Endothelial cell of umbilical vein (primary cell): ENCODE measurements at regions not wholly inside any gene's neighbourhood (a gene's known extent, or its start where the extent isn't known, plus 50 kb on each side); places are given as distances from the start of the nearest gene placed in this dataset.

Source experiments
- BruUV-seq: library from RNA; stranded (reverse); fragments of 400-500 nt; replicated peaks from 2 replicates; lab custom pipeline; 2021; lab: Mats Ljungman, UMichigan
- CTCF ChIA-PET: fragments of 300-600, 350-600 bp; sonication (Branson Sonifier 250); formaldehyde crosslinking; loops from one replicate; lab custom pipeline; 2021; ENCODE audit warnings: antibody characterized with exemption, inconsistent platforms; lab: Charles Lee
- POLR2A ChIA-PET: fragments of 300-600, 350-600 bp; sonication (Branson Sonifier 250); formaldehyde crosslinking; loops from one replicate; lab custom pipeline; 2021; ENCODE audit warnings: antibody characterized with exemption, inconsistent platforms; lab: Charles Lee
- DNase-seq: peaks from one replicate; pipeline ENCODE4 v3.0.0-alpha.2; 2011; ENCODE audit warnings: low read depth, low spot score
- FAIRE-seq: peaks from 2 replicates; lab custom pipeline; 2011; peaks lifted over from hg19 to GRCh38; lab: Jason Lieb, UNC
- H2AFZ ChIP-seq: 2 replicates; pipeline ENCODE4 v1.6.0; 2012; ENCODE audit warnings: low read depth, low read length, control low read depth, inconsistent platforms
- H3K27ac ChIP-seq: 2 replicates; pipeline ENCODE4 v1.5.1; 2011; ENCODE audit warnings: low read depth, mild to moderate bottlenecking, control low read depth, low read length, moderate library complexity; ENCODE audit not compliant: insufficient read depth
- H3K27me3 ChIP-seq, 2 experiments: 2 replicates each; pipeline versions ENCODE4 v1.6.0 to v1.6.1; 2011; ENCODE audit warnings: low read length in 2 of 2, mixed read lengths in 1 of 2; ENCODE audit not compliant: control insufficient read depth in 2 of 2, insufficient read depth in 2 of 2
- H3K36me3 ChIP-seq, 2 experiments: 2 replicates in 1 of 2; 3 replicates in 1 of 2; pipeline ENCODE4 v1.5.1; 2011; ENCODE audit warnings: low read length in 2 of 2, mild to moderate bottlenecking in 1 of 2, moderate library complexity in 1 of 2; ENCODE audit not compliant: control insufficient read depth in 2 of 2, insufficient read depth in 2 of 2; ENCODE audit errors: extremely low read depth in 1 of 2
- H3K4me1 ChIP-seq: 3 replicates; pipeline ENCODE4 v1.5.1; 2011; ENCODE audit warnings: mild to moderate bottlenecking, low read length; ENCODE audit not compliant: control insufficient read depth, insufficient read depth; ENCODE audit errors: extremely low read depth
- H3K4me2 ChIP-seq: 2 replicates; pipeline ENCODE4 v1.6.1; 2011; ENCODE audit warnings: low read length, control low read depth, mixed read lengths; ENCODE audit not compliant: insufficient read depth
- H3K4me3 ChIP-seq, 3 experiments: fragments of 200-600 bp in 1 of 3; sonication (generic), shearing (Covaris generic) in 1 of 3; replicated peaks in 1 of 3; 2 replicates each; pipeline ENCODE4 v1.5.1; 2011 to 2016; ENCODE audit warnings: control low read depth in 3 of 3, low read length in 3 of 3, mild to moderate bottlenecking in 2 of 3, inconsistent platforms in 1 of 3, low read depth in 1 of 3, moderate library complexity in 1 of 3; ENCODE audit not compliant: insufficient read depth in 1 of 3
- H3K79me2 ChIP-seq: 2 replicates; pipeline ENCODE4 v1.6.0; 2012; ENCODE audit warnings: low read length, inconsistent platforms; ENCODE audit not compliant: control insufficient read depth, insufficient read depth
- H3K9ac ChIP-seq: replicated peaks from 2 replicates; pipeline ENCODE3; 2011; ENCODE audit warnings: low read length, control low read depth; ENCODE audit not compliant: insufficient read depth; ENCODE audit errors: extremely low read depth
- H3K9me1 ChIP-seq: replicated peaks from 3 replicates; pipeline ENCODE4 v1.6.0; 2011; ENCODE audit warnings: mild to moderate bottlenecking, low read length; ENCODE audit not compliant: control insufficient read depth, insufficient read depth; ENCODE audit errors: extremely low read depth
- H3K9me3 ChIP-seq: replicated peaks from 2 replicates; pipeline ENCODE4 v1.5.1; 2012; ENCODE audit warnings: low read length, inconsistent platforms; ENCODE audit not compliant: control insufficient read depth, insufficient read depth
- H4K20me1 ChIP-seq: replicated peaks from 2 replicates; pipeline ENCODE3; 2011; ENCODE audit warnings: mild to moderate bottlenecking, low read length; ENCODE audit not compliant: control insufficient read depth, insufficient read depth; ENCODE audit errors: extremely low read depth
- EZH2 ChIP-seq: IDR thresholded peaks from 2 replicates; pipeline ENCODE4 v1.6.1; 2012; ENCODE audit warnings: borderline replicate concordance, low read depth, mild to moderate bottlenecking, moderate library complexity, low read length, inconsistent platforms; ENCODE audit not compliant: severe bottlenecking
- FOS ChIP-seq: IDR thresholded peaks from 2 replicates; pipeline ENCODE4 v1.6.1; 2011; ENCODE audit warnings: mild to moderate bottlenecking, low read length, moderate library complexity, borderline replicate concordance; ENCODE audit not compliant: insufficient read depth
- GATA2 ChIP-seq: IDR thresholded peaks from 2 replicates; pipeline ENCODE4 v1.7.0; 2011; ENCODE audit warnings: low read depth, mild to moderate bottlenecking, moderate library complexity, mixed read lengths, low read length; ENCODE audit not compliant: insufficient read length, insufficient read depth
- JUN ChIP-seq: IDR thresholded peaks from 2 replicates; pipeline ENCODE4 v1.6.1; 2011; ENCODE audit warnings: borderline replicate concordance, low read depth; ENCODE audit not compliant: insufficient read length, insufficient read depth
- MYC ChIP-seq: IDR thresholded peaks from one replicate; pipeline ENCODE4 v1.6.1; 2011; ENCODE audit warnings: mild to moderate bottlenecking, low read depth, low read length
- POLR2A ChIP-seq: IDR thresholded peaks from 2 replicates; pipeline ENCODE4 v1.6.1; 2012; ENCODE audit warnings: low read depth, mild to moderate bottlenecking, control low read depth, low read length
- POLR2AphosphoS5 ChIP-seq: IDR thresholded peaks from 2 replicates; pipeline ENCODE4 v1.6.1; 2012; ENCODE audit warnings: low read depth, mild to moderate bottlenecking, control low read depth, low read length, moderate library complexity; ENCODE audit not compliant: insufficient read depth
- dilution Hi-C: fragments of 300-500 bp; cut with MboI; formaldehyde crosslinking; loops from one replicate; pipeline ENCODE4 v1.15.0; 2019; ENCODE audit warnings: low sequenced_read_pairs; ENCODE audit not compliant: extremely low pct_ligation_motif_present
- intact Hi-C: fragments of 100-400 bp; cut with micrococcal nuclease; formaldehyde crosslinking; loops from one replicate; pipeline ENCODE4 v1.10.0; 2022
- TF ChIP-seq, protein P1 (sequence below): IDR thresholded peaks from 2 replicates; pipeline ENCODE4 v1.6.1; 2011; ENCODE audit not compliant: insufficient read depth, insufficient read length
- TF ChIP-seq, protein P2 (sequence below), 2 donors: IDR thresholded peaks; 1 replicate in 1 of 2; 2 replicates in 1 of 2; pipeline ENCODE4 v1.5.1; 2011; ENCODE audit warnings: low read length in 2 of 2, mild to moderate bottlenecking in 2 of 2, moderate library complexity in 2 of 2, control low read depth in 1 of 2, inconsistent platforms in 1 of 2, low read depth in 1 of 2; ENCODE audit not compliant: insufficient read depth in 1 of 2; ENCODE audit errors: extremely low read depth in 1 of 2

DNA sequence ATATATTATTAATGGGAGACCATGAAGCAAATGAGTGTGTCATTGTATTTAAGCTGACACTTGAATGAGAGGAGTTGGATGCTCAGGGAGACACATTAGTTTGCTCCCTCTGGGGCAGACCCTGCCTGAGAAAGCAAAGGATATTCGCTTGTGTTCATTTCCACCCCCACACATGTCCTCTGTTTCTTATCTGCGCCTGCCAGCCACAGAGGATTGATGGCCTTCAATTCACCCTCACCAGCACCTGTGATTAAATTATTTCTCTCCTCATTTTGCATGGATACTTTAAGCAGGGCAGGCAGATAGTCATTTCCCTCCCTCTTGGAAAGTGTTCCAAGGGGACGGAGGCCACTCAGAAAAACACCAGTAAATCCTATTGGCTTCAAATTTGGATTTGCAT, 185.2 kb upstream of the GMDS start:
- Histone ChIP-seq H4K20me1 (no peaks in the 10 kb centered on the region), H3K4me2 (no peak overlapping the region), H3K27me3 (no peaks in the 10 kb centered on the region), H3K4me3 (no peak overlapping the region), H3K36me3 (no peaks in the 10 kb centered on the region), H2AFZ (no peak overlapping the region), H3K27ac (no peak overlapping the region), H3K9ac (no peak overlapping the region), H3K9me1 (no peaks in the 10 kb centered on the region), H3K9me3 (no peaks in the 10 kb centered on the region), H3K4me1 (no peaks in the 10 kb centered on the region), H3K79me2 (no peaks in the 10 kb centered on the region)
- DNase-seq (no peak), FAIRE-seq (no peak)
- dilution Hi-C loops (no loop called here), intact Hi-C loops (no loop called here)
- CTCF ChIA-PET, result no interaction called here
- BruUV-seq, result no TSS peak
- POLR2A ChIA-PET, result no interaction called here
- TF ChIP-seq, protein P1, sequence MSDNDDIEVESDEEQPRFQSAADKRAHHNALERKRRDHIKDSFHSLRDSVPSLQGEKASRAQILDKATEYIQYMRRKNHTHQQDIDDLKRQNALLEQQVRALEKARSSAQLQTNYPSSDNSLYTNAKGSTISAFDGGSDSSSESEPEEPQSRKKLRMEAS, result no peak
- TF ChIP-seq EZH2, result no peak
- TF ChIP-seq POLR2AphosphoS5, result no peak
- TF ChIP-seq FOS, result no peak

DNA sequence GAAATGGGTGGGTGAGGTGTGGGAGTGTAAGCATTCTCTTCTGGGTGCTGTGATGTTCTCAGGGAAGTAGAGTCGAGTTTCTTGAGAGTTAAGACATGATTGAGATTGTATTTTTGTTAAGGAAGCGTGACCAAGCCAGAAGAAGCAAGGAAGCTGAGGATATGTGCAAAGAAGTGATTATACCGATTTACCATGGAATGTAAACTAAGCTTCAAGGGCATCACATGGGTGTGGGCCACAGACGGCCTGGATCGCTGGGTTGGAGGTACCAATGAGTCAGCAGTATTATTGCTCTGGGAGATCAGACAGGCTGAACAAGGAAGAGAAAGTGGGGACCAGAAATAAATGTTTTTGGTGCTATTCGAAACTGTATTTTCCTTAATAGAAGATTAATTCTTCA, 184.1 kb upstream of the GMDS start:
- Histone ChIP-seq H3K79me2 (no peaks in the 10 kb centered on the region), H3K9ac (no peak overlapping the region), H3K9me1 (no peaks in the 10 kb centered on the region), H2AFZ (no peak overlapping the region), H3K27me3 (no peaks in the 10 kb centered on the region), H3K27ac (no peak overlapping the region), H3K4me2 (no peak overlapping the region), H3K4me1 (no peaks in the 10 kb centered on the region), H3K4me3 (no peak overlapping the region), H3K9me3 (no peaks in the 10 kb centered on the region), H3K36me3 (no peaks in the 10 kb centered on the region), H4K20me1 (no peaks in the 10 kb centered on the region)
- TF ChIP-seq EZH2 (no peak), POLR2A (no peak), MYC (no peak), FOS (no peak), GATA2 (no peak), JUN (no peak), POLR2AphosphoS5 (no peak)
- TF ChIP-seq, protein P2, sequence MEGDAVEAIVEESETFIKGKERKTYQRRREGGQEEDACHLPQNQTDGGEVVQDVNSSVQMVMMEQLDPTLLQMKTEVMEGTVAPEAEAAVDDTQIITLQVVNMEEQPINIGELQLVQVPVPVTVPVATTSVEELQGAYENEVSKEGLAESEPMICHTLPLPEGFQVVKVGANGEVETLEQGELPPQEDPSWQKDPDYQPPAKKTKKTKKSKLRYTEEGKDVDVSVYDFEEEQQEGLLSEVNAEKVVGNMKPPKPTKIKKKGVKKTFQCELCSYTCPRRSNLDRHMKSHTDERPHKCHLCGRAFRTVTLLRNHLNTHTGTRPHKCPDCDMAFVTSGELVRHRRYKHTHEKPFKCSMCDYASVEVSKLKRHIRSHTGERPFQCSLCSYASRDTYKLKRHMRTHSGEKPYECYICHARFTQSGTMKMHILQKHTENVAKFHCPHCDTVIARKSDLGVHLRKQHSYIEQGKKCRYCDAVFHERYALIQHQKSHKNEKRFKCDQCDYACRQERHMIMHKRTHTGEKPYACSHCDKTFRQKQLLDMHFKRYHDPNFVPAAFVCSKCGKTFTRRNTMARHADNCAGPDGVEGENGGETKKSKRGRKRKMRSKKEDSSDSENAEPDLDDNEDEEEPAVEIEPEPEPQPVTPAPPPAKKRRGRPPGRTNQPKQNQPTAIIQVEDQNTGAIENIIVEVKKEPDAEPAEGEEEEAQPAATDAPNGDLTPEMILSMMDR (IDR thresholded peaks at IDR 0.05; ENCODE audit: extremely low read depth in 1 of 2, insufficient read depth in 1 of 2, low read depth in 1 of 2, low read length in 2 of 2), result no peak
- TF ChIP-seq, protein P1, result no peak
- intact Hi-C loops, result no loop called here
- DNase-seq, result no peak
- dilution Hi-C loops, result no loop called here
- BruUV-seq, result no TSS peak
- CTCF ChIA-PET, result no interaction called here
- FAIRE-seq, result no peak
- POLR2A ChIA-PET, result no interaction called here
